Astrocyte of the spinal cord (primary cell): ENCODE measurements at regions not wholly inside any gene's neighbourhood (a gene's known extent, or its start where the extent isn't known, plus 50 kb on each side); places are given as distances from the start of the nearest gene placed in this dataset.

ENCODE experiments used
- DNase-seq: peaks from one replicate; pipeline ENCODE4 v3.0.0; 2011; ENCODE audit warnings: low read depth, low spot score
- H3K4me3 ChIP-seq: 2 replicates; pipeline ENCODE4 v1.5.1; 2011; ENCODE audit warnings: low read depth, mild to moderate bottlenecking, low read length, moderate library complexity
- in situ Hi-C: cut with HindIII; loops from 2 replicates; pipeline ENCODE4 v1.10.0; 2017; ENCODE audit warnings: low sequenced_read_pairs
- TF ChIP-seq, protein P1 (sequence below): IDR thresholded peaks from 2 replicates; pipeline ENCODE4 v1.5.1; 2012; ENCODE audit warnings: low read depth, mild to moderate bottlenecking, low read length, inconsistent platforms

DNA sequence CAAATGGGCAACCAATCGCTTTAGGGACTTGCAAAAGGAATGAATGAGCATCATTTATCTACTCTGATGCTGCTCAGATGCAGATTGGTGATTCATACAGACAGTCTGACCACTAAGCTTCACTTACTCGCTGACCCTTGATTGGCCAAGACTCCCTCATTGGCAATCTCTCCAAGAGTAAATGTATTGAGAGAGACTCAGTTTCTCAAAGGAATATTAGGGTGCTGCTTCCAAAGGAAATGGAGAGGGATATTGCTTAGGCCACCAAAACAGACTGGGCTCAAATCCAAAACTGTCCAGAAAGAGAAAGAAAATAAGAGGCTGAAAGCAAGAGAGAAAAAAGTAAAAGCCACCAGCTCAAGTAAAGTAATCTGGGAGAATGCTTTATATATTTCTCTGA lies 785.2 kb downstream of the GALC start:
- TF ChIP-seq, protein P1, sequence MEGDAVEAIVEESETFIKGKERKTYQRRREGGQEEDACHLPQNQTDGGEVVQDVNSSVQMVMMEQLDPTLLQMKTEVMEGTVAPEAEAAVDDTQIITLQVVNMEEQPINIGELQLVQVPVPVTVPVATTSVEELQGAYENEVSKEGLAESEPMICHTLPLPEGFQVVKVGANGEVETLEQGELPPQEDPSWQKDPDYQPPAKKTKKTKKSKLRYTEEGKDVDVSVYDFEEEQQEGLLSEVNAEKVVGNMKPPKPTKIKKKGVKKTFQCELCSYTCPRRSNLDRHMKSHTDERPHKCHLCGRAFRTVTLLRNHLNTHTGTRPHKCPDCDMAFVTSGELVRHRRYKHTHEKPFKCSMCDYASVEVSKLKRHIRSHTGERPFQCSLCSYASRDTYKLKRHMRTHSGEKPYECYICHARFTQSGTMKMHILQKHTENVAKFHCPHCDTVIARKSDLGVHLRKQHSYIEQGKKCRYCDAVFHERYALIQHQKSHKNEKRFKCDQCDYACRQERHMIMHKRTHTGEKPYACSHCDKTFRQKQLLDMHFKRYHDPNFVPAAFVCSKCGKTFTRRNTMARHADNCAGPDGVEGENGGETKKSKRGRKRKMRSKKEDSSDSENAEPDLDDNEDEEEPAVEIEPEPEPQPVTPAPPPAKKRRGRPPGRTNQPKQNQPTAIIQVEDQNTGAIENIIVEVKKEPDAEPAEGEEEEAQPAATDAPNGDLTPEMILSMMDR = no peak
- in situ Hi-C loops = no loop called here
- H3K4me3 ChIP-seq = no peak overlapping the region
- DNase-seq = no peak

GRCh38 chr14:87205811-87206210 lies 787.2 kb downstream of the GALC start:
- TF ChIP-seq, protein P1 = no peak
- in situ Hi-C loops = no loop called here
- no peak for DNase-seq
- H3K4me3 ChIP-seq = no peak overlapping the region

- no peak overlapping the region for H3K4me3 ChIP-seq
- TF ChIP-seq, protein P1 = no peak
- in situ Hi-C loops = no loop called here
- no peak for DNase-seq
Measured at GRCh38 chr14:87203346-87203745, 789.6 kb downstream of the GALC start.

- in situ Hi-C loops = no loop called here
- no peak overlapping the region for H3K4me3 ChIP-seq
- TF ChIP-seq, protein P1 = no peak
- no peak for DNase-seq
Measured at GRCh38 chr14:87199381-87199780, 793.6 kb downstream of the GALC start.

GRCh38 chr14:87196436-87196835 lies 796.5 kb downstream of the GALC start:
- DNase-seq = peak; percentile 8
- H3K4me3 ChIP-seq = no peak overlapping the region
- TF ChIP-seq, protein P1 = no peak
- in situ Hi-C loops = no loop called here

- H3K4me3 ChIP-seq = no peak overlapping the region
- in situ Hi-C loops = no loop called here
- no peak for DNase-seq
- TF ChIP-seq, protein P1 = no peak
Measured at GRCh38 chr14:87187786-87188185, 805.2 kb downstream of the GALC start.

- H3K4me3 ChIP-seq = no peak overlapping the region
- DNase-seq = no peak
- in situ Hi-C loops = no loop called here
Measured at GRCh38 chr14:87186737-87187136, 806.2 kb downstream of the GALC start.

More at GRCh38 chr14:87186737-87187136, 806.2 kb downstream of the GALC start:
- TF ChIP-seq, protein P1 = no peak
